ENCODE measurements at regions not wholly inside any gene's neighbourhood (a gene's known extent, or its start where the extent isn't known, plus 50 kb on each side); places are given as distances from the start of the nearest gene placed in this dataset.
"Not testable (repeated sequence)": the region's sequence is repeated elsewhere in the genome, so short reads cannot be mapped to it uniquely, and the experiment has no call there.

- peak; percentile 90 for ATAC-seq
- H3K4me3 Mint-ChIP-seq, result peak overlapping the region; percentile 70
- H3K27me3 Mint-ChIP-seq, result peaks cover 4% of the 10 kb centered on the region
- POLR2A ChIA-PET, result no interaction called here
- peak; percentile 67 for DNase-seq
- CTCF ChIA-PET, result no interaction called here
- peaks cover 27% of the 10 kb centered on the region for H3K4me1 Mint-ChIP-seq (ENCODE audit: low read depth)
- no peaks in the 10 kb centered on the region for H3K9me3 Mint-ChIP-seq
- TF ChIP-seq CTCF (IDR thresholded peaks at IDR 0.05), result peak; percentile 44
- intact Hi-C loops (cut with micrococcal nuclease), result no loop called here
- H3K36me3 Mint-ChIP-seq (ENCODE audit: low read depth), result no peaks in the 10 kb centered on the region
- H3K27ac Mint-ChIP-seq, result no peak overlapping the region
These were observed 290.6 kb upstream of the ZNF337 start for GRCh38 chr20:25987073-25987927.

GRCh38 chr20:25985597-25985996 is 288.9 kb upstream of the ZNF337 start:
- Mint-ChIP-seq H3K27ac (no peak overlapping the region), H3K4me3 (peak overlapping the region; percentile 7), H3K4me1 (ENCODE audit: low read depth) (peaks cover 34% of the 10 kb centered on the region), H3K9me3 (peaks cover 2% of the 10 kb centered on the region), H3K27me3 (no peaks in the 10 kb centered on the region), H3K36me3 (ENCODE audit: low read depth) (peaks cover 2% of the 10 kb centered on the region)
- intact Hi-C loops (cut with micrococcal nuclease), result no loop called here
- ChIA-PET CTCF (no interaction called here), POLR2A (no interaction called here)
- TF ChIP-seq CTCF (IDR thresholded peaks at IDR 0.05), result no peak
- DNase-seq (no peak), ATAC-seq (no peak)

- ATAC-seq, result no peak
- ChIA-PET CTCF (no interaction called here), POLR2A (no interaction called here)
- intact Hi-C loops (cut with micrococcal nuclease), result no loop called here
- Mint-ChIP-seq H3K27ac (no peak overlapping the region), H3K4me3 (peak overlapping the region; percentile 37), H3K4me1 (ENCODE audit: low read depth) (peaks cover 34% of the 10 kb centered on the region), H3K36me3 (ENCODE audit: low read depth) (peaks cover 2% of the 10 kb centered on the region), H3K27me3 (no peaks in the 10 kb centered on the region), H3K9me3 (peaks cover 2% of the 10 kb centered on the region)
- peak; percentile 64 for DNase-seq
- TF ChIP-seq CTCF (IDR thresholded peaks at IDR 0.05), result no peak
These were observed 288.3 kb upstream of the ZNF337 start for GRCh38 chr20:25984933-25985332.

- H3K9me3 Mint-ChIP-seq; DNase-seq; ATAC-seq; POLR2A ChIA-PET; CTCF ChIA-PET; H3K27me3 Mint-ChIP-seq; intact Hi-C loops (cut with micrococcal nuclease); H3K36me3 Mint-ChIP-seq (ENCODE audit: low read depth); H3K4me3 Mint-ChIP-seq: not testable (repeated sequence)
- Mint-ChIP-seq H3K27ac (peak overlapping the region; percentile 73), H3K4me1 (ENCODE audit: low read depth) (peaks cover 33% of the 10 kb centered on the region)
These were observed 286.0 kb upstream of the ZNF337 start for GRCh38 chr20:25982701-25983100.

GRCh38 chr20:25978450-25979190 is 282.0 kb upstream of the ZNF337 start:
- H3K4me3 Mint-ChIP-seq; H3K36me3 Mint-ChIP-seq (ENCODE audit: low read depth); H3K9me3 Mint-ChIP-seq; CTCF ChIA-PET; POLR2A ChIA-PET; ATAC-seq; H3K27me3 Mint-ChIP-seq; DNase-seq; intact Hi-C loops (cut with micrococcal nuclease); H3K27ac Mint-ChIP-seq: not testable (repeated sequence)
- H3K4me1 Mint-ChIP-seq (ENCODE audit: low read depth), result peaks cover 19% of the 10 kb centered on the region

- H3K4me3 Mint-ChIP-seq; H3K36me3 Mint-ChIP-seq (ENCODE audit: low read depth); DNase-seq; H3K9me3 Mint-ChIP-seq; intact Hi-C loops (cut with micrococcal nuclease); H3K4me1 Mint-ChIP-seq (ENCODE audit: low read depth); CTCF ChIA-PET; H3K27me3 Mint-ChIP-seq; POLR2A ChIA-PET; H3K27ac Mint-ChIP-seq; ATAC-seq: not testable (repeated sequence)
These were observed 279.2 kb upstream of the ZNF337 start for GRCh38 chr20:25975816-25976215.

GRCh38 chr20:25965203-25965602 is 268.6 kb upstream of the ZNF337 start:
- DNase-seq; intact Hi-C loops (cut with micrococcal nuclease); H3K9me3 Mint-ChIP-seq; POLR2A ChIA-PET; ATAC-seq; H3K27me3 Mint-ChIP-seq; H3K27ac Mint-ChIP-seq; H3K4me1 Mint-ChIP-seq (ENCODE audit: low read depth); CTCF ChIA-PET; H3K36me3 Mint-ChIP-seq (ENCODE audit: low read depth); H3K4me3 Mint-ChIP-seq: not testable (repeated sequence)

- ATAC-seq; CTCF ChIA-PET; H3K4me3 Mint-ChIP-seq; H3K4me1 Mint-ChIP-seq (ENCODE audit: low read depth); POLR2A ChIA-PET; H3K9me3 Mint-ChIP-seq; intact Hi-C loops (cut with micrococcal nuclease); H3K27ac Mint-ChIP-seq; H3K36me3 Mint-ChIP-seq (ENCODE audit: low read depth); DNase-seq; H3K27me3 Mint-ChIP-seq: not testable (repeated sequence)
These were observed 257.2 kb upstream of the ZNF337 start for GRCh38 chr20:25953876-25954275.

- H3K36me3 Mint-ChIP-seq (ENCODE audit: low read depth); intact Hi-C loops (cut with micrococcal nuclease); DNase-seq; H3K9me3 Mint-ChIP-seq; POLR2A ChIA-PET; H3K4me3 Mint-ChIP-seq; H3K27ac Mint-ChIP-seq; ATAC-seq; H3K4me1 Mint-ChIP-seq (ENCODE audit: low read depth): not testable (repeated sequence)
- CTCF ChIA-PET, result interaction anchor here (0.6 kb wide), 1 partner anchor 509 kb away, joined by 3 read pairs; no protein-coding TSS in a partner anchor
- H3K27me3 Mint-ChIP-seq, result peaks cover 13% of the 10 kb centered on the region
These were observed 238.6 kb upstream of the ZNF337 start for GRCh38 chr20:25935230-25935629.

Data from activated CD8-positive, alpha-beta T cell treated with anti-CD3 and anti-CD28 coated beads for 36 hours (primary cell).